ENCODE measurements at regions not wholly inside any gene's neighbourhood (a gene's known extent, or its start where the extent isn't known, plus 50 kb on each side); places are given as distances from the start of the nearest gene placed in this dataset.

GRCh38 chr2:215727507-215728503 lies 285.5 kb downstream of the MREG start:
- ATAC-seq (peak; percentile 91 to 98 (median 96)), DNase-seq (no peak)
- Histone ChIP-seq H3K36me3 (no peaks in the 10 kb centered on the region), H3K27me3 (no peaks in the 10 kb centered on the region), H3K27ac (peak overlapping the region in 2 of 3 donors; percentile 4 to 7), H3K9me3 (no peaks in the 10 kb centered on the region), H3K4me1 (peaks cover 0 to 13% (median 0%) of the 10 kb centered on the region in 4 donors), H3K4me3 (no peak overlapping the region)
- TF ChIP-seq POLR2A (IDR thresholded peaks at IDR 0.05) = no peak
- TF ChIP-seq CTCF (IDR thresholded peaks at IDR 0.05) = no peak
- intact Hi-C loops (cut with DNase I) = no loop called here
- WGBS (ENCODE audit: insufficient coverage, low coverage, low lambda C conversion rate, missing lambda C conversion rate) = 89% methylated on average over 1 of the region's 1 CpG

GRCh38 chr2:215726070-215726469 lies 287.3 kb downstream of the MREG start:
- DNase-seq = no peak
- no peak for TF ChIP-seq CTCF (IDR thresholded peaks at IDR 0.05)
- TF ChIP-seq POLR2A (IDR thresholded peaks at IDR 0.05) = no peak
- 83% methylated on average over 2 of the region's 2 CpGs for WGBS (ENCODE audit: insufficient coverage, low coverage, low lambda C conversion rate, missing lambda C conversion rate)
- no peaks in the 10 kb centered on the region for H3K27me3 ChIP-seq
- H3K27ac ChIP-seq = no peak overlapping the region
- no peaks in the 10 kb centered on the region for H3K36me3 ChIP-seq
- H3K4me3 ChIP-seq = no peak overlapping the region
- H3K9me3 ChIP-seq = no peaks in the 10 kb centered on the region
- ATAC-seq = no peak
- H3K4me1 ChIP-seq = peaks cover 0 to 13% (median 0%) of the 10 kb centered on the region in 4 donors
- intact Hi-C loops (cut with DNase I) = no loop called here

GRCh38 chr2:215724146-215724545 lies 288.3 kb upstream of the FN1 start:
- Histone ChIP-seq H3K36me3 (no peaks in the 10 kb centered on the region), H3K27ac (no peak overlapping the region), H3K4me1 (peaks cover 0 to 13% (median 0%) of the 10 kb centered on the region in 4 donors), H3K27me3 (no peaks in the 10 kb centered on the region), H3K4me3 (no peak overlapping the region), H3K9me3 (no peaks in the 10 kb centered on the region)
- no peak for DNase-seq
- 97% methylated on average over 5 of the region's 5 CpGs for WGBS (ENCODE audit: insufficient coverage, low coverage, low lambda C conversion rate, missing lambda C conversion rate)
- intact Hi-C loops (cut with DNase I) = no loop called here
- no peak for ATAC-seq
- no peak for TF ChIP-seq CTCF (IDR thresholded peaks at IDR 0.05)
- no peak for TF ChIP-seq POLR2A (IDR thresholded peaks at IDR 0.05)

GRCh38 chr2:215723631-215724011 lies 287.8 kb upstream of the FN1 start:
- H3K27me3 ChIP-seq = no peaks in the 10 kb centered on the region
- DNase-seq (no peak), ATAC-seq (no peak)
- TF ChIP-seq POLR2A (IDR thresholded peaks at IDR 0.05) = no peak
- TF ChIP-seq CTCF (IDR thresholded peaks at IDR 0.05) = no peak
- no peaks in the 10 kb centered on the region for H3K9me3 ChIP-seq
- intact Hi-C loops (cut with DNase I) = no loop called here
- H3K36me3 ChIP-seq = no peaks in the 10 kb centered on the region
- H3K4me3 ChIP-seq = no peak overlapping the region
- 85% methylated on average over 3 of the region's 3 CpGs for WGBS (ENCODE audit: insufficient coverage, low coverage, low lambda C conversion rate, missing lambda C conversion rate)
- H3K27ac ChIP-seq = no peak overlapping the region
- H3K4me1 ChIP-seq = peaks cover 0 to 13% (median 0%) of the 10 kb centered on the region in 4 donors

Data from right lobe of liver (tissue), 6 donors.